ENCODE measurements at regions not wholly inside any gene's neighbourhood (a gene's known extent, or its start where the extent isn't known, plus 50 kb on each side); places are given as distances from the start of the nearest gene placed in this dataset.
A peak's percentile ranks its signal among the peaks of the same experiment; 100 is the strongest.
"Not testable (repeated sequence)": the region's sequence is repeated elsewhere in the genome, so short reads cannot be mapped to it uniquely, and the experiment has no call there.

DNA sequence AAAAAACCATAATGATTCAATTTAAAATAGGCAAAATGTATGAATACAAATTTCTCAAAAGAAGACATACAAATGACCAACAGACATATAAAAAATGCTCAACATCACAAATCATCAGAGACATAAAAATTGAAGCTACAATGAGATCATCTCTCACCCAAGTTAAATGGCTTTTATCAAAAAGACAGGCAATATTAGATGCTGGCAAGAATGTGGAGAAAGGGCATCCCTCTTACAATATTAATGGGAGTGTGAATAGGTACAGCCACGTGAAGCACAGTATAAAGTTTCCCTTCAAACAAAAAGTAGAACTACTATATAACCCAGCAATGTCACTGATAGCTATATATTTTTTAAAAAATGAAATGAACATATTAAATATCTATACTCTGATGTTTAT, 1481.7 kb downstream of the AMY1C start:
- no peak for DNase-seq

DNA sequence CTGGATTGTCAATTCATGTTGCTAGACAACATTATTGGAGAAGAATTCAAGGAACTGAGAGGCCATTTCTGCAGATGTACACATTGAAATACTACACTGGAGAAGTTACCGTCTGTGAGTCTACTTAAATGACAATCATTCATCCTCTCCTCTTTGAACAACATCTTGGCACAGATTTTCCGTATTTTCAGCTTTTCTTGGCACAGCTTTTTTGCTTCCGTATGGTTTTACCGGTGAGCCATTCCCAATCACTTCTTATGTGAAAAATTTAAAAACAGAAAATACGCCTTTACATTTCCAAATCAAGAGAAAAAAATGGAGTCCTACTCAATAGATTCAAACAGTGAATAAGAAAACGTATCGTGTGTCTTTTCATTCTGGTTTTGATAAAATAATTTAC, 1493.7 kb downstream of the AMY1C start:
- DNase-seq, result no peak

DNA sequence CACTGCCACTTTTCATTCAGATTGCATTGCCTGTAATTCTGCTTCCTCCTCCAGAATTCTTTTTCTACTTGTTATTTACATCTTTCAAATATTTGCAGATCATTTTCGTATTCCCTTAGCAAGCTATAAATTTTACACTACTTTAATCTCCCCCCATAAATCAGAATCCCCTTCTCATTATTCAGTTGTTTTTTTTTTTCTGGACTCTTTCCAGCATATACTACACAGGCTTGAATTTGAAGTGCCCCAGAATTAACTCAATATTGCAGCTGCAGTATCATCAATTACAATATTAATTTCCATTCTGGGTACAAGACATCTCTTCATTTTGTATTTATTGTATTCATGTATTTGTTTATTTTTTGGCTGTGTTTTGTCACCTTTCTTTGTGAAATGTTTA, 1494.3 kb downstream of the AMY1C start:
- DNase-seq, result no peak

DNA sequence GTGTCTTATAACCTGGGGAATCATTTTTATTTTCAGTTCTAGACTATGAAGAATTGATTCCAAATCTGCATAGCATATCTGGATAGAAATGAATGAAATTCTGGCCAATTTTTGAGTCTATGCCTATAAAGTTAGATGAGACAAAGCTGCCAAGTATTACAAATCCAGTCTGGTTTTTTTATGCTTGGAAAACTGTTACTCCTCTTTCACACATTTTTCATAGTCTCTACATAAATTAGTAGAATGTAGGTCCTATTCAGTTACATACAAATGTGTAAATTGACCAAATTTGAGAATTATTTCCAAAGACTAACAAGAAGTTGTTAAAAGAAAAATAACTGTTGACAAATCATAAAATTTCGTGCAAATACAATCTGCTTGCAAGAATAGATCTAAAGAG, 1505.2 kb downstream of the AMY1C start:
- no peak for DNase-seq

DNA sequence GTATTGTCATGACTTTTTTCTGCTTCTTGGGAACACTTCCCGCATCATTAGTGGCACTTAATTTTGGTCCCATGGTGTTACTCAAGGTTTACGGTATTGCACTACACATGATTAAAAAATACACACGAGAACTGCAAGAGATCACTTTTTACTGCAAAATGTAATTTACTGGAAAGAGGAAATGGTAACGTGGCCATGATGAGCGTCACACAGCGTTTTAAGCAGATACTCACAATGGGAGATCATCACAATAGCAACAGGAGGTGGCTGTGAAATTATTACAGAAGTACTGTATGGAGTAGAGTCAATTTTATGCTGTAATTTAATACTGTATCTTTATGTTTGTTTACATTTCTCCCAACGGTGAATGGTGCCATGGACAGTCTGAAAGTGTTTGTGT, 1510.3 kb downstream of the AMY1C start:
- DNase-seq, result no peak

DNA sequence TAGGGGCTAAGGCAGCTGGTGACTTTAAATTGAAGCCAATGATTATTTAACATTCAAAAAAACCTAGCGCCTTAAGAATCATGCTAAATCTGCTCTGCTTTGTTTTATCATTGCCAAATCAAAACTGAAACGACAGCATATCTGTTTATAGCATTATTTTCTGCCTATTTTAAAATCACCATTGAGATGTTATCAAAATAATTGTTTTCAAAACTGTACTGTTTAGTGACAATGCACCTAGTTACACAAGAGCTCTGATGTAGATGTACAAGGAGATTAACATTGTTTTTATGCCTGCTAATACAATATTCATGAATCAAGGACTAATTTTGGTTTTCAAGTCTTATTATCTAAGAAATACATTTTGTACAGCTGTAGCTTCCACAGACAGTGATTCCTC, 1521.3 kb downstream of the AMY1C start:
- DNase-seq, result no peak

DNA sequence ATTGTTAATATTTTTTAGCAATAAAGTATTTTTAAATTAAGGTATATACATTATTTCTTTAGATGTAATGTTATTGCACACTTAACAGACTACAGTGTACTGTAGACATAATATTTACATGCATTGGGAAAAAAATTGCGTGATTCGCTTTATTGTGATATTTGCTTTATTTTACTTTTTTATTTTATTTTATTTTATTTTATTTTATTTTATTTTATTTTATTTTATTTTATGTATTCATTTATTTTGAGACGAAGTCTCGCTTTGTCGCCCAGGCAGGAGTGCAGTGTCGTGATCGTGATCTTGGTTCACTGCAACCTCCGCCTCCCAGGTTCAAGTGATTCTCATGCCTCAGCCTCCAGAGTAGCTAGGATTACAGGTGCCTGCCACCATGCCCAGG, 1522.7 kb downstream of the AMY1C start:
- not testable (repeated sequence) for DNase-seq

DNA sequence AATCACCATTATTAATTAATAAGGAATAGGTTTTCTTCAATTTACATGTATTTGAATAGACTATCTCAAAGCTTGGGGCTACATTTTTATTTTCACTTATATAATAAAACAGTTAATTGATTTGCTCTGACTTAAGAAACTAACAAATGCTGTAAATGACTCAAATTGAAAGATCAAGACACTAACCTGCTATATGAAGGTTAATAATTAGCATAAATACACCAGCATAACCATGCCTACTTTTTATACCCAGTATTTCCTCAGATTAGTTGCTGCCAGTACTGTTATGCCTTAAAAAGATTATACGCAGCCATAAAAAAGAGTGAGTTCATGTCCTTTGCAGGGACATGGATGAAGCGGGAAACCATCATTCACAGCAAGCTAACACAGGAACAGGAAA, 1545.1 kb downstream of the AMY1C start:
- no peak for DNase-seq

DNA sequence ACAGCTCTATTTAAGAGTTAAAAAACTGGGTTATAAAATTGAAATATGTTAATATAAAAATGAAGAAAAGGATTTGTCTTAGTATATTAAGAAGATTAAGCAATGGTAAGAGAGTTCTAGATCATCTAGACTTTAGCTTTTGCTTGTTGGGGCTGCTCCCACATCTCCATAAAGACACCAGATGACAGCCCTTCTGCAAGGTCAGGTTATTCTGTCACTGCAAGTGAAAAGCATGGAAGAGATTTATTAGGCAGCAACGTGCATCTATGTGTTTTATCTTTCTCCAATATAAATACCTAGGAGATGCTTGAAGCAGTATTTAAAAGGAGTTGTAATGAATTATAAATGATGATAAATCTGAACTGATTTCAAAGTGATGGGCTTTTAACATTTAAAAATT, 1560.4 kb downstream of the AMY1C start:
- no peak for DNase-seq

DNA sequence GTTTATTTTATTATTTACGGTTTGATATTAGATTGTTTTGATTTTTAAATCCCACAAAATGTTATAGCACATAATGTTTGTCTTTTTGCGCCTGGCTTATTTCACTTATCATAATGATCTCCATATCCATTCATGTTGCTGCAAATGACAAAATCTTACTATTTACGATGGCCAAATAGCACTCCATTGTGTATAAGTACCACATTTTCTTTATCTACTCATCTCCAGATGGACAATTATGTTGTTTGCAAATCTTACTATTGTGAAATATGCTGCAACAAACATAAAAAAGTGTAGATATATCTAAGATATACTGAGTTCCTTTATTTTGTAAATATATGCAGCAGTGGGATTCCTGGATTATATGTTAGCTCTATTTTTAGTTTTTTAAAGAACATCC, 1568.3 kb downstream of the AMY1C start:
- DNase-seq, result no peak

DNA sequence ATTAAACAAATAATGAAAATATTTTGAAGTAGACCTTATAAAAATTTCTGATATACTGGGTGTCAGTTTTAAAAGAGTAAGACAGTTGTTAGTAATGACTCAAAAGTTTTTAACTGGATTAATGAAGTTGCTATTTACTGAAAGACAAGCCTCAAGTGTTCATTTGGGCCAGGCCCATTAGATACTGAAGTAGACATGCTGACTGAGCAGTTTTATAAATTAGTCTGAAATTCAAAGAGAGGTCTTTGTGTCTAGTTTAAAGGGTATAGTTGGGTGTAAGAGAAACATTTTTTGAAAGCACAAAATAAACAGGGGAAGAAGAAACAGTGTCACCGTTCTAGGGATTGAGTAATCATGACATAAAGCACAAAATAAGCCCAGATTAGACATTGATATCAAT, 1577.2 kb downstream of the AMY1C start:
- DNase-seq, result no peak

DNA sequence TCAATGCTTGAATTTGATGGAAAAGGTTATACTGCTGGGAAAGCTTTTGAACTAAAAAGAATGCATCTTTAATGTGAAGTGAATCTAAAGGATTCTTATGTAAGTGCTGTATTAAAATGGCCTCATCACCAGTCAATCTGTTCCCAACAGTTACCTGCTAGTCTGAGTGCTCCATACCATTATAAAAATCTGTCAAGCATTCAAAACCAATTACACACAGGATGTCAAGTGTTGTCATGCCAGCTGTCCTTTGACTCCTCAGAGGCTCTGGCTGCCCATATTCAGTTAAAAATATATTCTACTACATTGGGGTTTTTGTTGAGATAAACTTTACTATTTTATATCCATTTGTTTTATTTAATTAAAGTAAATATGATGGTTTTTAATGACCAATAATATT, 1587.7 kb downstream of the AMY1C start:
- DNase-seq, result peak; percentile 84

DNA sequence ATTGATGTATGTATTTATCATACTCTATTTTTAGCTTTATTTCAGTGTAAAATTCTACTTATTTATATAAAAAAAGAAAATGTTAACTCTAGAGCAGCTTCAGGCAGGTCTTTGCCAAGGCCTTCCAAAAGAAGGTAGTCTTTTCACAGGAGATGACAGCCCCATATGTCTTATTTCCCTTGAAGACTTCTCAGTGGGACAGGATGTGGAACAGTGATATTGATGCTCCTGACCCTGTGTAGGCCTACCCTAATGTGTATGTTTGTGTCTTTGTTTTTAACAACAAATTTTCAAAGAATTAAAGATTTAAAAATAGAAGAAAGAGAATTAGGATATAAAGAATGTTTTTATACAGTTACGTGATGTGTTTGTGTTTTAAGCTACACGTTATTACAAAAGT, 1593.6 kb downstream of the AMY1C start:
- no peak for DNase-seq

DNA sequence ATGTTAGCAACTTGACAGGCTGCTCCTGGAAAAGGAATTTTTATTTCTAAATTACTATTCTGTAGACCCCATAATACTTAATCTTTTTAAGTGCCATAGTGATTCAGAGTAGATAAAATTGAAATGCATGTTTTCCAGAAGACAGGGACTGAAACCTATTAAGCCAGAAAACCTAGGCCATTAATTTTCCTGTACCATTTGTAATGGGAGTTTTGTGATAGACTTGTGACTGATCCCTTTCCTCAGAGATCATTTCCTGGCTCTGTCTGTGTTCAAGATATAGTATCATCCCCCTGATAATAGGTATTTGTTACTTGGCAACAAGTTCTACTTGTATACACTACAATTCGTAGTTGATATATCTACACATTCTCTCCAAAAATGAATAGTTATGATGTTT, 1609.8 kb downstream of the AMY1C start:
- no peak for DNase-seq

DNA sequence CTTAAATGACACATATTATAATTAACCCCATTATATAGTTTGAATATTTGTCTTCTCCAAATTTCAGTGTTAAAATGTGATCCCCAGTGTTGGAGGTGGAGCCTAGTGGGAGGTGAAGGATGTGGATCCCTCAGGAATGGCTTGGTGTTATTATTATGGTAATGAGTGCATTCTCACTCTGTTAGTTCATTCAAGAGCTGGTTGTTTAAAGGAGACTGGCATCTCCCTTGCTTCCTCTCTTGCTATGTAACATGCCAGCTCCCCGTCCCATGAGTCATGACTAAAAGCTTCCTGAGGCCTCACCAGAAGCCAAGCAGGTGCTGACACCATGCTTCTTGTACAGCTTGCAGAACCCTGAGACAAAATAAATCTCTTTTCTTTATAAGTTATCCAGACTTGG, 1612.7 kb downstream of the AMY1C start:
- DNase-seq, result no peak

DNA sequence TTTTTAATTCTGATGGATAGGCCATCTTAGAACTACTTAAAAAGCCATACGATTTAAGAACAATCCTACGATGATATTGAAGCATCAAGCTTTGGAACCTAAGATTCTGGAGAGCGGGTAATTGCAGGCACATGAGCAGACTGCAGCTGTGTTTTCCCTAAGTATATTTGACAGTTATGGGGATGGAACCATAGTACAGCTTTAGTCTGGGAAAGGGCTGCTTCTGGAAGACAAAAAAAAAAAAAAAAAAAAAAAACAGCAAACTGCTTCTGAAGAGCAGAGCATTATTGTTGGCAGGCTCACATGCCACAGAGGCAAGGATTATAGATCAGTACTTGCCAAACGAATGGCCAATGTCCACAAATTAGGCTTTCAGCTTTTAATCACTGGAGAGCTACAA, 1618.7 kb downstream of the AMY1C start:
- DNase-seq, result peak; percentile 37

DNA sequence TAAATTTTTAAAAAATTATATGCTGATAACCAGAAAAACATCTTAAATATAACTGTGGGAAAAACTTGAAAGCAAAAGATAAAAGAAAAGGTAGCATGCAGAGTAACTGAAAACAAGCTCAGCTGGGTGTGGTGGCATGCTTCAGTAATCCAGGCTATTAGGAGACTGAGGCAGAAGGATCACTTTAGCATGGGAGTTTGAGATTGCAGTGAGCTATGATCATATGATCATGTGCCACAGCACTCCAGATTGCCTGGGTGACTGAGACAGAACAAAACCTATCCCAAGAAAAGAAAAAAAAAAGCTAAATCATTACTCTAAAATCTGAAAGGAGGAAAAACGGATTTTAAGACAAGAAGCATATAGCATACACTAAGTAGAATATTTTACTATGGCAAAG, 1624.0 kb downstream of the AMY1C start:
- DNase-seq, result peak; percentile 7

DNA sequence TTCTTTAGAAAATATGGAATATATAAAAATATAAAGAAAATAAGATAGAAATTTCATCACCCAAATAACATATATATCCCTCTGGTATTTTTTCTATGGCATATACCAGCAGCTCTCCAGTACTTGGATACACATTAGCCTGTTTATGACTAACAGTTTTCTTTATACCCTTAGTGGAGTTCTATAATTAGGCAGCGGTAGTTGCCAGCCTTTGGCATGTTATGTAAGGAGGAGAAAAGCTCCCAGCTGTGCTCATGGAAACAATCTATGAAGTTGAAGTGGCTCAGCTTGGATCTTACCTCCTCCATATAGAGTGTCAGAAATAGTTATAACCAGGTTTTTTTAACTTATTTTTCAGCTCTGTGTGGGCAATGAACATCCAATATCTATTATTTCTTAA, 1636.8 kb downstream of the AMY1C start:
- no peak for DNase-seq

DNA sequence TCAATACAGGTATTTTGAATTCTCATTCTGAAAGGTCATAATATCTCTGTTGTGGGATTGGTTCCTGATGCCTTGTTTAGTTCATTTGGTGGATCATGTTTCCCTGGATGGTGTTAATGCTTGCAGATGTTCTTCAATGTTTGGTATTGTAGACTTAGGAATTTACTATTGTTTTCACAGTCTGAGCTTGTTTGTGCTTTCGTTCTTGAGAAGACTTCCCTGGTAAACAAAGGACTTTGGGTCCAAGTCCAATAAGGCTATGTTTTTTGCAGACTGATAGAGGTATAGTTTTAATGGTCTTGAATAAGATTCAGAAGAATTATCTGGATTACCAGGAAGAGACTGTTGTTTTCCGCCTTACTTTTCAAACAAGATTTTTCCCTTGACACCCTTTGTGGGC, 1646.3 kb downstream of the AMY1C start:
- DNase-seq, result no peak

DNA sequence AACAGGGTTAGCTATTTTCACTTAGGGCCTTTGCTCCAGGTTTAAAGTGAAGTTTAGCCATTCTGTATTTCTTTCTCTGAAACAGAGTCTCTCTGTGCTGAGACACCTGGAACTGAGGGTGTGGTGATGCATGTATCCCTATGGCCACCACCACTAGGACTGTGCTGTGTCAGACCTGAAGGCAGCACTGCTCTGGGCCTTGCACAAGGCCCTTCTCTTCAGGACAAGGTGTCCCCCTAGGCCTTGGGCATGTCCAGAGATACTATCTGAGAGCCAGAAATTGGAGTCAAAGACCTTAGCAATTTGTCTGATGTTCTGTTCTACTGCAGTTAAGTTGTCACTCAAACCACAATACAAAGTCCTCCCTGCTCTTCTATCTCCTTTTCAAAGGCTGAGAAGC, 1649.2 kb downstream of the AMY1C start:
- no peak for DNase-seq

DNA sequence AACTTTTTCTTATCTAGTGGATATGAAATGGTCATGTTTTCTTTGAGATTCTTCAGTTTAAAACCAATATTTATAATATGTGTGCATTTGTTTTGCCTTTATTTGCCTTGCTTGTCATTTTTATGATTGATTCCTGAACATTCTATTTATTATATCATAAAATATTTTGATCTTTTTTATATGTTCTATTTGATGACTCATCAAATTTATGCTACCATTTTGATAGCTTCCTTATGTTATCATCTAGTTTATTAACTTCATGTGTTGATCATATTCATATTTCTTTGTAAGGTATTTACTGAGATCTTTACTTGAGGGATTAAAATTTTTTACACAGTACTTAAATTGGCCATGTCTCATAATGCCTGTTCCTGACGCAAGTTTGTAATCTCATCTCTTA, 1650.0 kb downstream of the AMY1C start:
- no peak for DNase-seq

DNA sequence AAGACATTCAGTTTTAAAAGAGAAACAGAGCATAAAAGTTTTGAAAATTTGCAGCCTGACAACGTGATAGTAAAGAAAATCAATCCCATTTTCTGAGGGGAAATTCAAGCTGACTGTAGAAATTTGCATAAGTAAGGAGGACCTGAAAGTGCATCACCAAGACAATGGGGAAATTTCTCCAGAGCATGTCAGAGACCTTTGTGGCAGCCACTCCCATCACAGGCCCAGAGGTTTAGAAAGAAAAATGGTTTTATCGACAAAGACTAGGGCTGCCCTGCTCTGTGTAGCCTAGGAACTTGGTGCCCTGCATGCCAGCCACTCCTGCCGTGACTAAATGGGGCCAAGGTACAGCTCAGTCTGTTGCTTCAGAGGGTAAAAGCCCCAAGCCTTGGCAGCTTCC, 1640.2 kb upstream of the PRMT6 start:
- DNase-seq, result no peak

DNA sequence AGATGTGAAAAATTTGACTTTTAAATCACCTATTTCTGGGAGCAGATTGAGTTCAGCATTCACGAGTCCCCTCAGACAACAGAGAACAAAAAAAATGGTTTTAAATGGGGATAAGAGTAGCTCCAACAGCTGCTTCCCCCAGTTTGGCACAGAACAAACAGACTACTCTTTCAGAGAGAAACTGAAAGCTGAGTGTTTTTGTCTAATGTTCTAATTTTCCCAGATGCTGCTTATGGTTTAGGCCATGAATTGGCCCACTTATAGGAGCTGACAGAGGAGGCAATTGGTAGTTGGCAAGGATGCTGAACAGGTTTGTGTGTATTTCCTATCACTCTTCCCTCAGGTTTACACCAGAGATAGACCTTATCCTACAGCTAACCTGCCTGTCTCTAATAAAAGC, 1637.4 kb upstream of the PRMT6 start:
- no peak for DNase-seq

DNA sequence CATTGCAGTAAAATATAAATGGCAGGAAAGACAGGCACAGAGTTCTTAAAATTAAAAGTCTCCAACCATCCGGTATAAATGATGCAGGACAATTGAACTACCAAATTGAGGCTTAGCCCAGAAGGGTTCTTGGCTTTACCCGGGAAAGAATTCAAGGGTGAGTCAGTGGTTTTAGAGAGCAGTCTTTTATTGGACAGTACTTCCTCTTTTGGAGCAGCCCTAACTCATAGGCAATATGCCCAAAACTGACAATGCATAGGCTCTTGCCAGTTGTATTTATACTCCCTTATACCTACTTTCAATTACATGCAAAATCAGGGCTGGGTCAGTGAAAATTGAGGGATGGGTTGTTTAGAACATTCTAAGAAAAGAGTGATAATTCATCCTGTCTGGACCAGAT, 1628.9 kb upstream of the PRMT6 start:
- DNase-seq, result no peak

DNA sequence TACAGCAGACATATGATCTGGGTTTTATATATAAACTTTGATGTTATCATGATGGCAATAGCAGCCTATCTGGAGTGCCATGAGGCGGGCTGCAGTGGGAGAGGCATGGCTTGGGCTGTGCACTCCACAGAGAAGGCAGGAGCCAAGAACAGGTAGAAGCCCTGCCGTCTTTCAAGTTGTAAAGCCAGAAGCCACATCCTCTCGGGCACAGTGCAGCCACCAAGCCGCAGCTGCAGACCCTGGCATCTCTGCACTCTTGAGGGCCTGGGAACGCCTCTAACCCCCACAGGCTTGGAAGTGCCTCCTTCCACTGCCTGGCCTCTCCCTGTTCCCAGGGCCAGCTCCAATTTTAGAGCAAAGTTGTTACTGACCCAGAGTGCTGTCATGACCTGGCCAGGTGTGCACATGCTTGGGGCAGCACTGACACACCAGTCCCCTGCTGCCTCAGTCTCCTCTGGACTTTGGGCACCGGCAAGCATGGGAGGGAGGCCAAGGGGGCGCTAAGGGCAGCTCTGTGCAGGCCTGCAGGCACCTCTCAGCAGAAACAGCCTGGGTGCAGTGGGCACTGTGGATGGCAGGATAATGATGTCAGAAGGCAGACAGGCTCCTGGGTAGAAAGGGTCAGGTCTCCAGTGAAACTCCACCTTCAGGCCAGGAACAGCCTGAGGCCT, 1619.8 kb upstream of the PRMT6 start:
- DNase-seq, result no peak

DNA sequence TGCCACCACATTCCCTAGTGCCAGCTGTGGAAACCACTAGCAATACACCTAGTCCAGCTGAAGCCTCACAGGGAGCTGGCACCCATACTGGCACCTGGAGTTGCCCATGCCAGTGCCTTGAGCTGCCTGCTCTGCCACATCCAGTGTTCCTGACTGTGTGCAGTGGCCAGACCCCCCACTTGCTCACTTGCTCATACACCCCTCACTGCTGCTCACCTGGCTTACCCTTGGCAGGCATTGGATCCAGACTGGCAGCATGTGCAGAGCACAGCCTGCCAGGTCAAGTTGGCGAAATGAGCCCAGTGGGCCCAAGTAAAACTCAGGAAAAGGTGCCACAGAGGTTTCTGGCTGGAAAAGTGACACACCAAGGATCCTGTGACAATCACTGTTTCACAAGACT, 1618.6 kb upstream of the PRMT6 start:
- DNase-seq, result no peak

Data from eye (tissue), 1 donor.